SK-N-SH treated with all-trans-retinoic acid at 6 μM for 48 hours (cell line): ENCODE measurements at regions not wholly inside any gene's neighbourhood (a gene's known extent, or its start where the extent isn't known, plus 50 kb on each side); places are given as distances from the start of the nearest gene placed in this dataset.

Experiments used
- ARNTL ChIP-seq: fragments of 450-650 bp; formaldehyde crosslinking; IDR thresholded peaks from 2 replicates; pipeline ENCODE4 v1.5.0; 2020; ENCODE audit warnings: low read depth, mild to moderate bottlenecking, moderate library complexity, borderline replicate concordance
- PATZ1 ChIP-seq: fragments of 250-450 bp; sonication (Bioruptor Pico); IDR thresholded peaks from 2 replicates; pipeline ENCODE4 v1.8.0; 2020; ENCODE audit warnings: mild to moderate bottlenecking, moderate library complexity, borderline replicate concordance
- RARB ChIP-seq: fragments of 250-450 bp; sonication (Bioruptor Pico); IDR thresholded peaks from 2 replicates; pipeline ENCODE4 v1.8.0; 2021; ENCODE audit warnings: mild to moderate bottlenecking, moderate library complexity
- ZC3H10 ChIP-seq: fragments of 250-450 bp; sonication (Bioruptor Pico); IDR thresholded peaks from 2 replicates; pipeline ENCODE4 v1.5.1; 2021; ENCODE audit warnings: mild to moderate bottlenecking, moderate library complexity
- ZFP3 ChIP-seq: fragments of 250-450 bp; sonication (Bioruptor Pico); IDR thresholded peaks from 2 replicates; pipeline ENCODE4 v1.5.0; 2020; ENCODE audit warnings: mild to moderate bottlenecking, moderate library complexity

- no peak for TF ChIP-seq PATZ1 (CRISPR knock-in tag)
- no peak for TF ChIP-seq ZFP3 (CRISPR knock-in tag)
- no peak for TF ChIP-seq RARB (CRISPR knock-in tag)
- no peak for TF ChIP-seq ARNTL
- no peak for TF ChIP-seq ZC3H10 (CRISPR knock-in tag)
Observed at GRCh38 chr10:29746080-29746797, 111.5 kb upstream of the SVIL start.
